ENCODE measurements at regions not wholly inside any gene's neighbourhood (a gene's known extent, or its start where the extent isn't known, plus 50 kb on each side); places are given as distances from the start of the nearest gene placed in this dataset.
A peak's percentile ranks its signal among the peaks of the same experiment; 100 is the strongest.
"Not testable (repeated sequence)": the region's sequence is repeated elsewhere in the genome, so short reads cannot be mapped to it uniquely, and the experiment has no call there.

GRCh38 chr9:95391271-95391670, 73.8 kb upstream of the FANCC start:
- not testable (repeated sequence) for DNase-seq

DNA sequence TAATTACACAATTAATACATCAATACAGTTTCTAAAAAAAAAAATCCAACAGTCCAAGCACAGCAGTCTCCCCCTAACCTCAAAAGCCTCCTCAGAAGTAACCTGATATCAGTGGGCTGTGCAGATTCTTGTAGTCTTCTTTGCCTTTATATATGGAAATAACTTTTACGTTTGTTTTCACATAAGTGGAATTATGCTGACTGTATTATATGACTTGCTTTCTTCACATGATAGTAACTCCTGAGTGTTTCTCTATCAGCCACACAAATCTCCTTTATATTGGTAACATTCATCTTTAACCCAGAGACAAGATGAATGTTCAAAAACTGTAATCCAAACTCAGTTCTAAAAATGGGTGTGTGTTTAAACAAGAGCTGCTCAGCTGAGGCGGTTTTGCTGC, 71.9 kb upstream of the FANCC start:
- no peak for DNase-seq

DNA sequence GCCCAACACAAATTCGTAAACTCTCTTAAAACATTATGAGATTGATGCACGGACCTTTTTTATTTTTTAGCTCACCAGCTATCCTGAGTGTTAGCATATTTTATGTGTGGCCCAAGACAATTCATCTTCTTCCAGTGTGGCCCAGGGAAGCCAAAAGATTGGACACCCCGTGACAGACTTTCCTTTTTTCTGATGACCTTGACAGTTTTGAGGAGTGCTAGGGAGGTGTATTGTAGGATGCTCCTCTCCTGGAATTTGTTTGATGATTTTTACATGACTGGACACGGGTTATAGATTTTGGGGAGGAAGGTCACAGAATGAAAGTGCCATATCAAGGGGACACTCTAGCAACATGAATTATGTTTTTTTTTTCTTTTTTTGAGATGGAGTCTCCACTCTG, 69.3 kb upstream of the FANCC start:
- no peak for DNase-seq

- no peak for DNase-seq
Observed at GRCh38 chr9:95385521-95385920, 68.0 kb upstream of the FANCC start.

GRCh38 chr9:95383845-95384244, 66.3 kb upstream of the FANCC start:
- DNase-seq, result no peak

- DNase-seq, result no peak
Observed at GRCh38 chr9:95383185-95383676, 65.7 kb upstream of the FANCC start.

- no peak for DNase-seq
Observed at GRCh38 chr9:95382433-95382832, 64.9 kb upstream of the FANCC start.

DNA sequence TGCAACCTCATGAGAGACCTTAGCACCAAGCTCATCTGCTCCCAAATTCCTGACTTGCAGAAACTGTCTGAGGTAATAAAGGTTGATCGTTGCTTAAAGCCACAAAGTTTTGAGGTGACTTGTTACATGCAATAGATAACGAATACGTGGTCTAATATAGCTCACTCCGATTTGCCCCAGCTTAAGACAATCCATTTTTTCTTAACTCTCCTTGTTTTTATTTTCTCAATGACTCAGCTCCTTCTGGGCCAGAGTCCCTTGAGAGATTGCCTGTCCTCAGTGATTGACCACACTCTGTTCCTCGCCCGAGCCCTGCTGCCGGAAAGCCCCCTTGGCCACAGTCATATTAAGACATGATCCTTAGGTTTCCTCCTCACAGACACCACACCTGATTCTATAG, 63.7 kb upstream of the FANCC start:
- no peak for DNase-seq

DNA sequence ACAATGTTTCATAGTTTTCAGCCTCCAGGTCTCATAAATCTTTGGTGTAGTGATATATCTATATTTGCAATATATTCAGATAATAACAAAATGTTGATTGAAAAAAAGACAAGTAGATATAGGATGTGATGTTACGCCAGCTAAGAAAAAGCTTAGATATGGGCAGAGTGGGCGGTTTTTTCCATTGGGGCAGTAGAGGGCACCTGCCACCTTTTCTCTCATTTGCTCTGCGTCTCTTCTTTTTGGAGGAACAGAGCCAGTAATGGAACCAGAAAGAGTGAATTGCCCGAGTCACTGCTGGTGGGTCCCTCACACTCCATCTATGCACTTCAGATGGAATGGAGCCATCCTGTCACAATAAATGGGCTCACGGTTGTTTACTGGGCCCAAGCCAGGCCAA, 62.1 kb upstream of the FANCC start:
- DNase-seq, result no peak

DNA sequence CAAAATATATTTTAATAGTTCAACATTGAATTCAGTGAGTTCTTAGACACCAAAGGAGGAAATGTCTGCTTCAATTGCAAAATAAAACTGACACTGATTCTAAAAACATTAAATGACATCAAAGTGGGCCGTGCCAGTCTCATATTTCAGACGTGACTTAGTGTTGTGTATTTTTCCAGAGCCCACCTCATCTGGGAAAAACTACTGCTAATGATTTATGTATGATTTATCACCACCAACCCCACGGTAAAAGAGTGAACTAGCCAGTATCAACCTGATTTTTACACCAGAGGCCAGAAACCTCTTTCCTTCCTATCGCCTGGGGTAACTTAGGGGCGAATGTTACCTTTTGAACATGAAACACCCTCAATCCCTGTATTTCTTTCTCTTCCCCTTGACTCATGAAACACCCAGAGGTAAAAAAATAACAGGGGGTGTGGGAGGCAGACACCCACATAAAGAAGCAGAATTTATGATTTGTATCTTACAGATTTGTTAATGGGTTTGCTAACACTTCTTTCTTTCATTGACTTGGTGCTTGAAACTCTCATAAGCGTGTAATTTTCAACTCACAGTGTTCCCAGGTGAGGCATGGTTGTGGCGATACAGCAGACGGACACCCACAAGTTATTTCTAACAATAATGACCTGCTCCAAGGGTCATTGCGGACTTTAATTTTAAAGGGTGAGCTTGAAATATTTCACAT, 56.4 kb upstream of the FANCC start:
- DNase-seq, result no peak

DNA sequence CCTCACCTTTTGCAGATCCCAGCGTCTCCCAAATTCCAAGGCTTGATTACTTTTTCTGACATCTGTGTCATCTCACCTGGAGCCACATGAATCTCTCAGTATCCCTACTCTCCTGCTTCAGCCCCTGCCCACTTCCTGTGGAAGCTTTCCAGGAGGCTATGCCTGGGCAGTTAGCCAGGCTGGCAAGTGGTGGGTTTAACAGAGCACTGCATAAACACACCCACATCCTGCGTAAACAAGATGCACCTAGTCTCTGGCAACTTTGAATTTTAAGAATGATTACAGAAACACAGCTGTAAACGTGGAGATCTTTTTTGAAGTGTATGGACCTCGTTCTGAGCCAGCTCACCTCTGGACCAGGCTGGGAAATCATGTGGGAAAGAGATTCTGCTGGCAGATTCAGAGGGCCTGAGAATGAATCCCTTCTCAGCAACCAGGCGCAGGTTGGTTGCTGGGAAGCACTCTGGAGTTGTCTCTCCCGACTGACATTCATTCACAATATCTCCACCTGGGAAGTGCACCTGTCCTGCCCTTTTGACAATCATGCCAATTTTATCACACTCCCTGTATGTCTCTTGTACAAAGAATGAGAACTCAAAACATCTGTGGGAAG, 55.7 kb upstream of the FANCC start:
- DNase-seq, result peak; percentile 33

DNA sequence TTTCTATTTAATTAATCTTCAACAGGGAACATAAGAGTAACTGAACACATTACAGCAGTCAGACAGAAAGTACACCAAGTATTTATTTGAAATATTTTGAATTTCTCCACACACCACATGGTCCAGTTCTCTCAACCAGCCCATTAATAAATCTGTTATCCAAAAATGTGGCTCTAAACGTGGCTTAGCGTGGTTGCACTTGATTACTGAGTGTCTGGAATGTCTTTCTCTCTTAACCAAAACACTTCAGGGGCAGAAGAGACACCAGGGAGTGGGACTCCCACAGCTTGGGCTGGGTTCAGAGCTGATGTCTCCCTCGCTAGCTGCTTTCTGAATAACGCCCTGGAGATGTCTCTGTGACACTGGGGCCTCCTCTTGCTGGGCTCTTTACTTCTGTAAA, 52.6 kb upstream of the FANCC start:
- DNase-seq, result no peak

DNA sequence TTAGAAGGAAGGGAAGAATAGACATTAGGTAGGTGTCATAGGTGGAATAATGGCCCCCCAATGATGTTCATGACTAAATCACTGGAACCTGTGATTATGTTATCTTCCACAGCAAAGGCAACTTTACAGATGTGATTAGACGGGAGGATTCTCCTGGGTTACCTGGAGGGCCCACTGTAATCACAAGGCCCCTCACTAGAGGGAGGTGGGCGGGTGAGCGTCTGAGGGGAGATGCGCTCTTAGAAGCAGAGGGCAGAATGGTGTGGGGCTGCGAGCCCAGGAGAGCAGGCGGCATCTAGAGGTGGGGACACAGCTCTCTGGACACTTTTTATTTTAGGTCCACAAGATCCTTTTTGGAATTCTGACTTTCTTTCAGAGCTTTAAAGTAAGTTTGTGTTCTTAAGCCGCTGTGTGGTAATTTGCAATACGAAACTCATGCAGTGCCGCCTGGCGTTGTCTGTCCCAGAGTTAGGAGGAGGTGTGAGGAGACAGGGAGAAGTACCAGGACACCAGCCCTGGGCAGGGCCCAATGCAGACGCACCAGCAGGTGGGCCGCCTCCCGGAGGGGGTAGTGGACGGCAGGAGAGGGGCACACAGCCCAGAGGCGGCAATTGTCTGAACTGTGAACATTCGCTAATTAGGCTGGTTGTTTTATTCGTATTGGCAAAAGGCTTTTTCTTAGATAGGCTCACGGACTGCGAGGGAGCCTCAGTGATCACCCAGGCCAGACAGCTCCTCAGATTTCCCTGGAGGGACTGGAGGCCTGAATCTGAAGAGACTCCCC, 51.1 kb upstream of the FANCC start:
- DNase-seq, result no peak
